ENCODE measurements at regions not wholly inside any gene's neighbourhood (a gene's known extent, or its start where the extent isn't known, plus 50 kb on each side); places are given as distances from the start of the nearest gene placed in this dataset.
"Not testable (repeated sequence)": the region's sequence is repeated elsewhere in the genome, so short reads cannot be mapped to it uniquely, and the experiment has no call there.

- no peak for DNase-seq
Measured at GRCh38 chr21:27528697-27529096, 561.8 kb upstream of the ADAMTS5 start.

GRCh38 chr21:27526451-27526850, 559.6 kb upstream of the ADAMTS5 start:
- no peak for DNase-seq

GRCh38 chr21:27525780-27526179, 558.9 kb upstream of the ADAMTS5 start:
- DNase-seq = no peak

- DNase-seq = no peak
Measured at GRCh38 chr21:27519361-27519760, 552.5 kb upstream of the ADAMTS5 start.

GRCh38 chr21:27517177-27517576, 550.3 kb upstream of the ADAMTS5 start:
- DNase-seq = not testable (repeated sequence)

- no peak for DNase-seq
Measured at GRCh38 chr21:27515676-27516075, 548.8 kb upstream of the ADAMTS5 start.

GRCh38 chr21:27513825-27514224, 546.9 kb upstream of the ADAMTS5 start:
- no peak for DNase-seq

- no peak for DNase-seq
Measured at GRCh38 chr21:27513016-27513415, 546.1 kb upstream of the ADAMTS5 start.

GRCh38 chr21:27511233-27511632, 544.3 kb upstream of the ADAMTS5 start:
- no peak for DNase-seq

- DNase-seq = no peak
Measured at GRCh38 chr21:27507695-27508094, 540.8 kb upstream of the ADAMTS5 start.

GRCh38 chr21:27505516-27505915, 538.6 kb upstream of the ADAMTS5 start:
- DNase-seq = no peak

- no peak for DNase-seq
Measured at GRCh38 chr21:27502801-27503200, 535.9 kb upstream of the ADAMTS5 start.

- DNase-seq = no peak
Measured at GRCh38 chr21:27498025-27498424, 531.1 kb upstream of the ADAMTS5 start.

GRCh38 chr21:27495836-27496235, 528.9 kb upstream of the ADAMTS5 start:
- DNase-seq = no peak

GRCh38 chr21:27493542-27493941, 526.7 kb upstream of the ADAMTS5 start:
- no peak for DNase-seq

GRCh38 chr21:27487676-27488075, 520.8 kb upstream of the ADAMTS5 start:
- DNase-seq = no peak

- no peak for DNase-seq
Measured at GRCh38 chr21:27480841-27481261, 514.0 kb upstream of the ADAMTS5 start.

GRCh38 chr21:27477296-27477695, 510.4 kb upstream of the ADAMTS5 start:
- DNase-seq = no peak

- DNase-seq = no peak
Measured at GRCh38 chr21:27476696-27477095, 509.8 kb upstream of the ADAMTS5 start.

- no peak for DNase-seq
Measured at GRCh38 chr21:27475363-27475955, 508.6 kb upstream of the ADAMTS5 start.

- DNase-seq = no peak
Measured at GRCh38 chr21:27467366-27467765, 500.5 kb upstream of the ADAMTS5 start.

- DNase-seq = no peak
Measured at GRCh38 chr21:27466140-27466539, 499.3 kb upstream of the ADAMTS5 start.

- no peak for DNase-seq
Measured at GRCh38 chr21:27464648-27465047, 497.8 kb upstream of the ADAMTS5 start.

GRCh38 chr21:27462726-27463125, 495.8 kb upstream of the ADAMTS5 start:
- no peak for DNase-seq

GRCh38 chr21:27454234-27454633, 487.3 kb upstream of the ADAMTS5 start:
- DNase-seq = no peak

- no peak for DNase-seq
Measured at GRCh38 chr21:27451116-27451515, 484.2 kb upstream of the ADAMTS5 start.

Data from right forelimb (tissue), 1 donor.